T-helper 2 cell treated with Interferon-gamma antibody and Interleukin-4, amounts not matched to agents 5 μg/mL and 100 μg/mL, for 36 hours (primary cell): ENCODE measurements at regions not wholly inside any gene's neighbourhood (a gene's known extent, or its start where the extent isn't known, plus 50 kb on each side); places are given as distances from the start of the nearest gene placed in this dataset.

Source experiments
- DNase-seq: peaks from one replicate; pipeline ENCODE4 v3.0.0; 2021; ENCODE audit warnings: low spot score
- H3K27ac Mint-ChIP-seq: one replicate; pipeline ENCODE4 v1.8.0; 2021; ENCODE audit warnings: mild to moderate bottlenecking, mixed read lengths
- H3K27me3 Mint-ChIP-seq: one replicate; pipeline ENCODE4 v1.8.0; 2021; ENCODE audit warnings: low read depth, mixed read lengths
- H3K36me3 Mint-ChIP-seq: one replicate; pipeline ENCODE4 v1.8.0; 2021; ENCODE audit warnings: low read depth, mixed read lengths
- H3K4me1 Mint-ChIP-seq: one replicate; pipeline ENCODE4 v1.8.0; 2021; ENCODE audit warnings: low read depth, mixed read lengths
- H3K4me3 Mint-ChIP-seq: one replicate; pipeline ENCODE4 v1.8.0; 2022; ENCODE audit warnings: mild to moderate bottlenecking, moderate library complexity, mixed read lengths
- H3K9me3 Mint-ChIP-seq: one replicate; pipeline ENCODE4 v1.8.0; 2021; ENCODE audit warnings: mixed read lengths

DNA sequence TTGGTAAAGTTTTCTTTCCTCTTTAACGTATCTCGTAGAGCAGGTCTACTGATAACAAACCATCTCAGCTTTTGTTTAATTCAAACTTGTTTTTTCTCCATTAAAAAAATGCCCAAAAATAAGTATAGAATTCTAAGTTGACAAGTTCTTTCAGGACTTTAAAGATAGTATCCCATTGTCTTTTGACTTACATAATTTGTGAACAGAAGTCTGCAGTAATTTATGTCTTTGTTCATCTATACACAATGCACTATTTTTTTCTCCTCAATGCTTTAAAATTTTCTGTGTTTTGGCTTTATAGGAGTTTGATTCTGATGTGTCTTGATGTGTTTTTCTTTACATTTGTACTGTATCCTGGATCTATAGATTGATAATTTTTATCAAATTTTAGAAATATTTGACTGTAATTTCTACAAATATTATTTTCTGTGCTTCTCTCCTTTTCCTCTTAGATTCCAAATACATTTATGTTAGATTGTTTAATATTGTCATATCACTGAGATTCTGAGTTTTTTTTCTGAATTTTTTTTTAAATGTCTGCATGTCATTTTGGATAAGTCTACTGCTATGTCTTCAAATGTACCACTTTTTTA, 143.3 kb downstream of the FTCDNL1 start:
- Mint-ChIP-seq H3K4me1 (peaks cover 5% of the 10 kb centered on the region), H3K27me3 (peaks cover 13% of the 10 kb centered on the region), H3K36me3 (no peaks in the 10 kb centered on the region), H3K9me3 (peaks cover 8% of the 10 kb centered on the region), H3K27ac (no peak overlapping the region), H3K4me3 (no peak overlapping the region)
- DNase-seq = no peak

DNA sequence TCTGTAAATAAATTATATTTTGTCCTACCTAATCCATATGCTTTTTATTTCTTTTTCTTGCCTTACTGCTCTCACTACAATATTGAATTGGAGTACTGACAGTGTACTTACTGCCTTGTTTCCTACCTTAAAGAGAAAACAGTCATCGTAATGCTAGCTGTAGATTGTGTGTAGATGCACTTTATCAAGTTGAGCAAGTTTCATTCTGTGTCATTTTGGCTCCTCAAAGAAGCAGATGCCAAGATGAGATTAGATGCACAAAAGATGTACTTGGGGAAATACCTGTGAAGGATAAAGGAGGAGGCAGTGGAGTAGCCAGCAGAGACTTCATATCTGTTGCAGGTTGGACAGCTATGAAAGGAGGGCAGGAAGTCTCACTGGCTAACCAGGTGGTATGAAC, 145.5 kb downstream of the FTCDNL1 start:
- H3K4me1 Mint-ChIP-seq = peaks cover 5% of the 10 kb centered on the region
- H3K27ac Mint-ChIP-seq = no peak overlapping the region
- peak; percentile 8 for DNase-seq
- no peaks in the 10 kb centered on the region for H3K36me3 Mint-ChIP-seq
- peaks cover 7% of the 10 kb centered on the region for H3K27me3 Mint-ChIP-seq
- peaks cover 8% of the 10 kb centered on the region for H3K9me3 Mint-ChIP-seq
- H3K4me3 Mint-ChIP-seq = no peak overlapping the region

DNA sequence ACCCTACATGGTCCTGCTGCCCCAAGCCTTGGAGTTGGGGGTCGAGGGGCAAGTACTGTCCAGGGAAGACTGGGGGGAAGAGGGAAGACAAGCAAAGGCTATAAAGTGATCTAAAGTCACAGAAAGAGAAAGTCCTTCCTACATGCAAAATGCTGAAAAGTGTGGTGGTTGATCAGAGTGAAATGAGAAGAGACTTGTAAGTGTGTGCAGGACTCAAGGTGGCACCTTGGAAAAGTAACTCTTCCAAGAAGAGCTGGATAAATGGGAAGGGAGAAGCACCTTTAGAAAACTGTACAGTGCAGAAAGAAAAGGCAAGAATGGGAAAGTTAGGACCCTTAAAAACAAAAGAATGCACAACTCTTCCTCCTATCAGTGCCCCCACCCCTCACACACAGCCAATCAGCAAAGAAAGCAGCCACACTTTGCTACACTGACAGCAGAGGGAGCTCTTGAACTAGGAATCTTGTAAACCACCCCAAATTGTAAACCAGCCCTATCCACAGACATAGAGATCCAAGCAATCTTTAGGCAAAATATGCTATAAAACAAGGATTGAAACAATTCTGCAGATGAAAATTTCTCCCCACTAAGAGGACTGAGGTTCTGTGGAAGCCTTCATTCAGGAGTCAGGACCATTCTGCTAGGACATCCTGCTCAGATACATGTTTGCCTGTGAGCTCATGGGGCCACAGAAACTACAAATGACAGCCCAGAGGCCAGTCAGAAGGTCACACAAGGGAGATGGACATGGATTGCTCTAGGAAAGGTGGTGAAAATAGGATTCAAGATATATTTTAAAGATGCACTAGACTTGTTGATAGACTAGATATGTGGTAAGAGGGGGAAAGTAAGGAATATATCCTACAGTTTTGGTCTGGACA, 146.4 kb downstream of the FTCDNL1 start:
- peaks cover 5% of the 10 kb centered on the region for H3K4me1 Mint-ChIP-seq
- DNase-seq = no peak
- peaks cover 7% of the 10 kb centered on the region for H3K9me3 Mint-ChIP-seq
- H3K27me3 Mint-ChIP-seq = peaks cover 7% of the 10 kb centered on the region
- no peak overlapping the region for H3K4me3 Mint-ChIP-seq
- no peak overlapping the region for H3K27ac Mint-ChIP-seq
- H3K36me3 Mint-ChIP-seq = no peaks in the 10 kb centered on the region

DNA sequence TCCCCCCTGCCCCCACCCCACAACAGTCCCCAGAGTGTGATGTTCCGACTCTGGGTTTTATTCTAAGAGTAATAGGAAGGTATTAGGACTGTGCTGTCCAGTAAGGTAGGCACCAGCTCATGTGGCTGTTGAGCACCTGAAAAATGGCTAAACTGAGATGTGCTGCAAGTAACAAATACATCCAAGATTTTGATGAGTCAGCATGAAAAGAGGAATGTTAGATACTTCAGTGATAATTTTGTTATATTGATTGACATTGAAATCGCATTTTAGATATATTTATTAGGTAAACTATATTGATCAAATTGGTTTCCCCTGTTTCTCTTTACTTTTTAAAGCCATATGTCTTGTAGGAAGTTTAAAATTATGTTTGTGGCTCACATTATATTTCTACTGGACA, 147.8 kb downstream of the FTCDNL1 start:
- H3K4me3 Mint-ChIP-seq = no peak overlapping the region
- peaks cover 7% of the 10 kb centered on the region for H3K27me3 Mint-ChIP-seq
- H3K36me3 Mint-ChIP-seq = no peaks in the 10 kb centered on the region

DNA sequence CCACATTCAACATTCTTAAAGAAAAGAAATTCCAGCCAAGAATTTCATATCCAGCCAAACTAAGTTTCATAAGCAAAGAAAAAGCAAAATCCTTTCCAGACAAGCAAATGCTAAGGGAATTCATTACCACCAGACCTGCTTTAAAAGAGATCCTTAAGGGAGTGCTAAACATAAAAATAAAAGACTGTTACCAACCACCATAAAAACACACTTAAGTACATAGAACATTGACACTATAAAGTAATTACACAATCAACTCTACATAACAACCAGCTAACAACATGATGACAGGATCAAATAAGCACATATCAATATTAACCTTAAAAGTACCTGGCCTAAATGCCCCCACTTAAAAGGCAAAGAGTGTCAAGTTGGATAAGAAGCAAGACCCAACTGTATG, 153.5 kb downstream of the FTCDNL1 start:
- Mint-ChIP-seq H3K27ac (no peak overlapping the region), H3K4me3 (no peak overlapping the region), H3K9me3 (no peaks in the 10 kb centered on the region), H3K27me3 (peaks cover 18% of the 10 kb centered on the region), H3K36me3 (no peaks in the 10 kb centered on the region), H3K4me1 (no peaks in the 10 kb centered on the region)
- DNase-seq = no peak

More for the DNA sequence above, 147.8 kb downstream of the FTCDNL1 start:
- peaks cover 5% of the 10 kb centered on the region for H3K4me1 Mint-ChIP-seq
- no peak overlapping the region for H3K27ac Mint-ChIP-seq
- H3K9me3 Mint-ChIP-seq = no peaks in the 10 kb centered on the region
- no peak for DNase-seq

DNA sequence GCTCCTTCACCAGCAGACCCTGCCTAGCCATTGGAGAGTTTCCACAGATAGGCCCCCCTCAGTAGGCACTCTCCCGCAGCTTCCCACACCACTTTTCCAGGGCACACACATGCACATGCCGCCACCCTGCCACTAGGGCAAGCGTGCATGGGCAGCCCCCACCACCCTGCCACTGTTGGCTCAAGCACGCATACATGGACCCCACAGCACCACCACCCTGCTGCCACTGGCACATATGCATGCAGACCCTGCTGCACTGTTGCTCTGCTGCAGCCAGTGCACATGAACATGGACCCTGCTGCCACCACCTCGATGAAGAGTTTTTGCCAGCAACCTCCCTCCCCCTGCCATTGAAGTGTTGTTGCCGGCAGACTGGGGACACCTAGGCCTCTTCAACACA, 154.9 kb downstream of the FTCDNL1 start:
- H3K9me3 Mint-ChIP-seq = no peaks in the 10 kb centered on the region
- no peak for DNase-seq
- no peaks in the 10 kb centered on the region for H3K36me3 Mint-ChIP-seq
- no peaks in the 10 kb centered on the region for H3K4me1 Mint-ChIP-seq
- no peak overlapping the region for H3K27ac Mint-ChIP-seq
- peaks cover 22% of the 10 kb centered on the region for H3K27me3 Mint-ChIP-seq
- H3K4me3 Mint-ChIP-seq = no peak overlapping the region

DNA sequence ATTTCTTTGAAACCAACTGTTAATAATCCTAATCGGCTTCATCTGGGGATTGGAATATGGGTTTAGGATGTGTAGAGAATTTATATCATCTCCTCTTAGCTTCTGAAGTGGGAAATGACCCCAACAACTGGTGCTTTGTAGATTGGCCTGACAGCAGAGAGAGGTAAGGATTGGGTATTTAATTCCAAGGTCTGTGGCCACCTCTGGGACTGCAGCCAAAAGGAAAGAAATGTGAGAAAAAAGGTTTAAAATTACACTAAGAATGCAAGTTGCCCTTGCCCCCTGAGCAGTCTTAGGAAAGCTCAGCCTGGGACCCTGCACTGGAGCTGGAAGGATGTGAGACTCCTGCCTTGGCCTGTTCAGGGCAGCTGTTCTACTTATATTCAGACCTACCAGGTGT, 157.1 kb downstream of the FTCDNL1 start:
- Mint-ChIP-seq H3K4me3 (no peak overlapping the region), H3K36me3 (no peaks in the 10 kb centered on the region), H3K9me3 (no peaks in the 10 kb centered on the region), H3K4me1 (no peaks in the 10 kb centered on the region), H3K27me3 (peaks cover 21% of the 10 kb centered on the region), H3K27ac (no peak overlapping the region)
- DNase-seq = no peak

DNA sequence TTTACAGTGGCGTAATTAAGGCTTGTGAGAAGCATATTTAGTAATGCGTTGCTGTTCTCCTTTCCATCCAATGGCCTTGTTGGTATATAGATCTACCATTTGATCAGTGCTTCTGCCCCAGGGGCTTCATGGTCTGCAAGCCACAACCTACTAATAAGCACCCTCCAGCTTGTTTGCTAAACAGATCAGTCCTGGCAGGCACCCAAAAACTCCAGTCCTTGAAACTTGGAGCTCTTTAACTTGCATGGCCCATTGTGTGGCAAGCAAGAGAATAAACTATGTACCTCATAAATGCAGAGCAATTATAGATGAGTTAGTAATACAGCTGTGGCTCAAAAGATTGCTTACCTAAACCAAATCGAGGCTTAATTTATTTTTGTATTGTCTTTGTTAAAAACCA, 158.5 kb downstream of the FTCDNL1 start:
- Mint-ChIP-seq H3K27ac (no peak overlapping the region), H3K4me3 (no peak overlapping the region), H3K27me3 (peaks cover 9% of the 10 kb centered on the region), H3K9me3 (no peaks in the 10 kb centered on the region), H3K4me1 (no peaks in the 10 kb centered on the region), H3K36me3 (no peaks in the 10 kb centered on the region)
- no peak for DNase-seq

DNA sequence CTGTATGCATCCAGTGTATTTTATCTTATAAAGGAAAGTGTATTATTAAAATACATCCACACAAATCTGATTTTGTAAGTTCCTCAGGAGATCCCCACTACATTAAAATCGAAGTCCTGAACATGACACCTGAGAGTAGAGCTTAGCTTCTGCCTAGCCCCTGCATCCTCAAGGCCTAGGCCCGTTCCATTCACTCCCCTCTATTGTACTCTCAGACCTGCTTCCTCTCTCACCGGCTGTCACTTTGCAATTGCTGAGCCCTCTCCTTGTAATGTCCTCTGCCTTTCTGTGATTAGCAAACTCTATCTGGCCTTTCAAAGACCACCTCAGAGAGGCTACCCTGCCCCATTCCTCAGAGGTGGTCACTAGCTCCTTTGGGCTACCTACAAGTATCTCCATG, 160.8 kb downstream of the FTCDNL1 start:
- DNase-seq = no peak
- H3K36me3 Mint-ChIP-seq = no peaks in the 10 kb centered on the region
- H3K4me3 Mint-ChIP-seq = no peak overlapping the region
- no peaks in the 10 kb centered on the region for H3K9me3 Mint-ChIP-seq
- H3K27me3 Mint-ChIP-seq = peaks cover 4% of the 10 kb centered on the region
- H3K27ac Mint-ChIP-seq = no peak overlapping the region
- H3K4me1 Mint-ChIP-seq = peaks cover 7% of the 10 kb centered on the region

DNA sequence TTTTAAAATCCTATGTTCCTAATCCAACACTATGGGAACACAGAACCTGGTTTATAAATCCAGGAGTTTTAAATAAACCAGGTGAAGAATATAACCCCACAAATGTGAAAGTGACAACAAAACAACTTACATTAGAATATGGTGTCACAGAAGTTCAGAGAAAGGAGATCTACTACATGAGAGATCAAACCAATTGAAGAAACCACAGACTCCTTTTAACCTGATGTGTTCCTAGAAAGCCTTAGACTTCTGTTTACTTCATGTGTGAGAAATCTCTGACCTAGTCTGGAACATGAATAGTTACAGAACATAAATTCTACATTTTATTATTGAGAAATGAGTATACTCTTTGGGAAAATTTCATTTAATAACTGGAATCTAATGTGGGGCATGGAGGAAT, 165.3 kb downstream of the FTCDNL1 start:
- Mint-ChIP-seq H3K27me3 (peaks cover 7% of the 10 kb centered on the region), H3K9me3 (no peaks in the 10 kb centered on the region)

DNA sequence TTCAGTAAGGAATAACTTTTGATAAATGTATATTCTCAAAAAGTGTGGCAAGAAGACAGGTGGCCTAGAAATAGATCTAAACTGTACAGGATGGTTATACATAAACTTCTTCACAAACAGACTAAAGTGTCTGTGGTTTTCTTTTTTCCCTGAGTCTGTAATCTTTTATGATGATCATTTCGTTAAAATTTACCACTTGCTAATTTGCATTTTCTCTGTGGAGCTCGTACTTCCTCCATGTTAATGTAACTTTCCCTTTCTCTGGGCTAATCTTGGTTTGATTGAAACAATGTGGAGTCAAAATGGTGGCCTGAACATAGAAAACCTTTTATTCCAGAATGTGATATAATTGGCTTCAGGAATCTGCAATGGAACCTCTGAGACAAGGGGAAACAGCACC, 166.2 kb downstream of the FTCDNL1 start:
- DNase-seq = no peak
- peaks cover 13% of the 10 kb centered on the region for H3K27me3 Mint-ChIP-seq
- H3K9me3 Mint-ChIP-seq = no peaks in the 10 kb centered on the region
- H3K4me3 Mint-ChIP-seq = no peak overlapping the region
- H3K27ac Mint-ChIP-seq = no peak overlapping the region
- no peaks in the 10 kb centered on the region for H3K36me3 Mint-ChIP-seq
- peaks cover 11% of the 10 kb centered on the region for H3K4me1 Mint-ChIP-seq

More for the DNA sequence above, 165.3 kb downstream of the FTCDNL1 start:
- peaks cover 11% of the 10 kb centered on the region for H3K4me1 Mint-ChIP-seq
- no peaks in the 10 kb centered on the region for H3K36me3 Mint-ChIP-seq
- no peak overlapping the region for H3K27ac Mint-ChIP-seq
- no peak overlapping the region for H3K4me3 Mint-ChIP-seq
- DNase-seq = no peak

DNA sequence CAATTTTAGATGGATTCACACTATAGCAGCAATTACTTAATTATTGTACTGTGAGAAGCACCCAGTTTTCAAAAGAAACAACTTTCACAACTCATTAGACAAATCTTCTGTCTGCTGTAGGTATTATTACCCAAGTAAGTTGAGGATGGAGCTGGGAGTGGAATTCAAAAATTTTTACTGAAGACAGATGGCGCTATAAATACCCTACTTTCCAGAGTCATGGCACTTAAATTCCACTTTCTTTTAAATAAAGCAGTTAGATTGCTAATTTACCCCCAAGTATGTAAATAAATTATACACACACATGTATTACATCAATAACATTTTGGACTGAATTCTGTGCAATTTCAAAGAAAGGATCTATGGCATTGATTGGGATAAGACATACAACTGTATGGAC, 166.8 kb downstream of the FTCDNL1 start:
- Mint-ChIP-seq H3K4me3 (no peak overlapping the region), H3K27ac (no peak overlapping the region), H3K9me3 (no peaks in the 10 kb centered on the region), H3K27me3 (peaks cover 16% of the 10 kb centered on the region), H3K4me1 (peaks cover 11% of the 10 kb centered on the region), H3K36me3 (no peaks in the 10 kb centered on the region)
- DNase-seq = no peak

DNA sequence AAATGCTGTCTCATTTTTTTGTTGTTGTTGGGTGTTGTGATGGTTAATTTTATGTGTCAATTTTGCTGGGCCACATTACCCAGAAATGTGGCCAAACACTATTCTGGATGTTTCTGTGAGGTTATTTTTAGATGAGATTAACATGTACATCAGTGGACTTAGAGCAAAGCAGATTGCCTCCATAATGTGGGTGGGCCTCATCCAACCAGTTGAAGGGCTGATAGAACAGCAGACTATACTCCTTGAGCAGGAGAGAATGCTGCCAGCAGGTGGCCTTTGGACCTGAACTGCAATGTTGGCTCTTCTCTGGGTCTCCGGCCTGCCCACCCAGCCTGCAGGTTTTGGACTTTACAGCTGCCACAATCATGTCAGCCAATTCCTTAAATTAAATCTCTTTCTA, 169.0 kb downstream of the FTCDNL1 start:
- DNase-seq = no peak
- Mint-ChIP-seq H3K9me3 (no peaks in the 10 kb centered on the region), H3K27me3 (peaks cover 23% of the 10 kb centered on the region), H3K27ac (no peak overlapping the region), H3K36me3 (no peaks in the 10 kb centered on the region), H3K4me1 (peaks cover 11% of the 10 kb centered on the region), H3K4me3 (no peak overlapping the region)

DNA sequence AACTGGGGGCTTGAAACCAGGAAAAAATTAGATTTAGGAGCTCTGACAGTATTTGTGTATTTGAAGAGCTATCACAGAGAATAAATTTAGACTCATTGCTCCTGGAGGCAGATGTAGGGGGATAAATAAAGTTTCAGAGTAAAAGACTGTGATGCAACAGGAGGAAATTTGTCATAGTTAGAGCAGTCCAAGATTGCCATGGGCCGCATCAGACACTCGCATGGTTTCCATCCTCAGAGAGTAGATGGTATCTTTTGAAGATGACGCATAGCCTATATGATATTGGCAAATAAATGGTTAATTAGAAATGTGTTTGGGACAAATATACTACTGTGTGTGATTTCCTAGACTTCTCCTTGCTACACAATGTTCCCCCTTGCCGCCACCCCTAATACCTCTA, 170.5 kb downstream of the FTCDNL1 start:
- no peak for DNase-seq
- H3K4me3 Mint-ChIP-seq = no peak overlapping the region
- H3K4me1 Mint-ChIP-seq = peaks cover 7% of the 10 kb centered on the region
- H3K27ac Mint-ChIP-seq = no peak overlapping the region
- H3K27me3 Mint-ChIP-seq = peaks cover 23% of the 10 kb centered on the region
- no peaks in the 10 kb centered on the region for H3K9me3 Mint-ChIP-seq
- no peaks in the 10 kb centered on the region for H3K36me3 Mint-ChIP-seq
